Activated T-helper 2 cell treated with anti-CD3 and anti-CD28 coated beads, Interferon-gamma antibody, Interleukin-2, Interleukin-4, amounts not matched to agents 10 μg/mL and 5 μg/mL and 100 μg/mL, durations not matched to agents 14 hours and 24 hours and 36 hours (primary cell): ENCODE measurements at regions not wholly inside any gene's neighbourhood (a gene's known extent, or its start where the extent isn't known, plus 50 kb on each side); places are given as distances from the start of the nearest gene placed in this dataset.

Experiments
- DNase-seq: peaks from one replicate; pipeline ENCODE4 v3.0.0; 2021; ENCODE audit warnings: low spot score
- H3K27ac Mint-ChIP-seq: one replicate; pipeline ENCODE4 v1.8.0; 2021; ENCODE audit warnings: mixed read lengths
- H3K27me3 Mint-ChIP-seq: one replicate; pipeline ENCODE4 v1.8.0; 2021; ENCODE audit warnings: low read depth, mixed read lengths
- H3K36me3 Mint-ChIP-seq: one replicate; pipeline ENCODE4 v1.8.0; 2021; ENCODE audit warnings: low read depth, mixed read lengths
- H3K4me1 Mint-ChIP-seq: one replicate; pipeline ENCODE4 v1.8.0; 2021; ENCODE audit warnings: low read depth, mixed read lengths
- H3K4me3 Mint-ChIP-seq: one replicate; pipeline ENCODE4 v1.8.0; 2021; ENCODE audit warnings: low read depth, mild to moderate bottlenecking, moderate library complexity, mixed read lengths
- H3K9me3 Mint-ChIP-seq: one replicate; pipeline ENCODE4 v1.8.0; 2021; ENCODE audit warnings: mixed read lengths
- intact Hi-C: fragments of 100-400 bp; cut with micrococcal nuclease; formaldehyde crosslinking; loops from one replicate; pipeline ENCODE4 v1.15.1; 2023

DNA sequence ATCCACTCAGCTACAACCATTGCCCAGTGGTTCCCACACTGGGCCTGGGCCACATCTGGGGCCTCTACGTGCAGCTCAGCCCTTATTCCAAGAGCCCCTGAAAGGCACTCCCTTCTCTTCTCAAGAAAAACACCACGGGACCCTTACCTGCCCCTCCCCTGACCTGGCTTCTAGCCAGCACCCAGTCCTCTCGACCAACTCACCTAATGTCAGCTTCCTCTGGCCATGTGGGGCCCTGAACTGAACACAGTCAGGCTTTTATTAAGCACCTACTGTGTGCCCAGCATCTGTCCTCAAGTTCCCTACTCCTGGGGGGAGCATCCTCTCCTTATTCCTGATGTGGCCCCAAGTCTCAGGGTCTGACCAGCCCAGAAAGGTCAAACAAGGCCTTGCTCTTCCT lies 208.4 kb downstream of the MATN1 start:
- intact Hi-C loops: no loop called here
- no peaks in the 10 kb centered on the region for H3K36me3 Mint-ChIP-seq
- H3K4me1 Mint-ChIP-seq: no peaks in the 10 kb centered on the region
- no peak overlapping the region for H3K27ac Mint-ChIP-seq
- no peaks in the 10 kb centered on the region for H3K27me3 Mint-ChIP-seq
- no peaks in the 10 kb centered on the region for H3K9me3 Mint-ChIP-seq
- no peak overlapping the region for H3K4me3 Mint-ChIP-seq
- no peak for DNase-seq

DNA sequence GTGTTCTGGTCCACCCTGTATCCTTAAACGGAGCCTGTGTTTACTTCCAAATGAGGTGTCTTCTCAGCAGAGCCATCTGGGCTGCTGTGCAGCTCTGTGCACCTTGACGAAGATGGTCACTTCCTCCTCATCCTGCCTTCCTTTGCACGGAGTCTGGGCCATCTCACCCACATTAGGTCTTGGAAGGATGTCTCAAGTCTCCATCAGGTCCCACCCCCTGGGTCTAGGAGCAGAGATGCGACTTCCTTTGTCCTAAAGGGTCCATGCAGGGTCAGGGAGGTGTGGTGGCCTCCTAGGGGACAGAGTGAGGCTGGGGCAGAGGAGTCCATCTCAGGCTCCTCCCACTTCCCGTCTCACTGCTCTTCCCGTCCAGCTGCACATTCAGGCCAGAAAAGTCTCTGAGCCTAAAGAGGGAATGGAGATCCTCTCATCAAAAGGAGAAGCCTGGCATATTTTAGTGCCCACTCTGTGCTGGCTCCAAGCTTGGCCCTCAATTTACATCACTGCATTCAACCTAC lies 209.2 kb downstream of the MATN1 start:
- intact Hi-C loops: no loop called here

DNA sequence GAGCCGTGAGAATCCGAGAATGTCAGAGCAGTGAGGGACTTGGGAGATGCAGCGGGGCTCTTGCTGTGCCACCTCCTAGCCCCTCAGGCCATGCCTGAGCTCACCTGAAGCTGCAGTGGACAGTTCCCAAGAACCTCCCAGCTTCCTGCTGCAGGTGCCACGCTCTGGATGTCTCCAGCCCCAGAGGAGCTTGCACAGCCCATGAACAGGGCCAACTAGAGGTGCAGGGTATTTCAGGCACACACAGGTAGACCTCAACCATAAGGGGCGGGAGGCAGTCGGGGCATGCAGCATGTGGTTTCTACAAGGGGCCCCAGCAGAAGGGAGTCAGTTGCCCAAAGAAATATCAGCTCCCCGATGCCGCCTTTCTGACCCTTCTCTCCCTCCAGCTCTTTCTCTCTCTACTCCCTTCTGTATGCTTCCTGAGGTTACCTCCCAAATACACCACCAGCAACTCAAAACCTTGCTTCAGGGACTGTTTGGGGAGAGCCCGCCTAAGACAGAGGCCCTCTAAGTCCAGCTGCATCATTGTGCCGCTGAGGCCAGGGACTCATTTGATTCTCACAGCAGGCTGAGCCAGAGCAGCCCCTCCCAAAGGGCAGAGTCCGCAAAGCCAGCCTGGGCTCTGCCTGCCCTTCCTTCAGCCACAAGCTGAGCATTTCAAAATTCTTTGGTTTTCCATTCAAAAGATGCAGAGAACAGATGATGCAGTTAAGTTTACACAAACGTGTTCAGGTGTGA lies 209.8 kb downstream of the MATN1 start:
- no peaks in the 10 kb centered on the region for H3K4me1 Mint-ChIP-seq
- DNase-seq: no peak
- H3K27ac Mint-ChIP-seq: no peak overlapping the region
- H3K27me3 Mint-ChIP-seq: no peaks in the 10 kb centered on the region
- H3K9me3 Mint-ChIP-seq: no peaks in the 10 kb centered on the region
- H3K4me3 Mint-ChIP-seq: no peak overlapping the region
- intact Hi-C loops: no loop called here
- no peaks in the 10 kb centered on the region for H3K36me3 Mint-ChIP-seq

More for the DNA sequence above, 209.2 kb downstream of the MATN1 start:
- H3K36me3 Mint-ChIP-seq: no peaks in the 10 kb centered on the region
- H3K9me3 Mint-ChIP-seq: no peaks in the 10 kb centered on the region
- no peak overlapping the region for H3K4me3 Mint-ChIP-seq
- no peaks in the 10 kb centered on the region for H3K4me1 Mint-ChIP-seq
- no peaks in the 10 kb centered on the region for H3K27me3 Mint-ChIP-seq
- DNase-seq: no peak
- no peak overlapping the region for H3K27ac Mint-ChIP-seq

DNA sequence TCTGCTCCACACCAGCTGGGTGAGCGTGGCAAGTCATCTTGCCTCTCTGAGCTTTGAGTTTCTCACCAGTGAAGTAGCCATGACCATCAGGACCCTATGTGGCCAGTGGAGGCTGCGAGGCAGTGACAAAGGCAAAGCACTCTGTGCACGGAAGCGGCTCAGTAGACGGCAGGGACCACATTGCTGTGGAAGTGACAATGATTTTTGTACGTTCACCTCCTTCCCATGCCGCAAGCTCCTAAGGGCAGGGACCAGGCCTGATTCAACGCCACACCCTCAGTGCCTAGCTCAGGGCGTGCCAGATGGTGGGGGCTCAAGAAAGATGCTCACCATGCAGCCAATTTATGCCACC lies 210.5 kb downstream of the MATN1 start:
- no peak overlapping the region for H3K27ac Mint-ChIP-seq
- intact Hi-C loops: no loop called here
- no peak for DNase-seq
- no peaks in the 10 kb centered on the region for H3K27me3 Mint-ChIP-seq
- H3K4me1 Mint-ChIP-seq: no peaks in the 10 kb centered on the region
- H3K4me3 Mint-ChIP-seq: no peak overlapping the region
- H3K36me3 Mint-ChIP-seq: no peaks in the 10 kb centered on the region
- H3K9me3 Mint-ChIP-seq: no peaks in the 10 kb centered on the region

DNA sequence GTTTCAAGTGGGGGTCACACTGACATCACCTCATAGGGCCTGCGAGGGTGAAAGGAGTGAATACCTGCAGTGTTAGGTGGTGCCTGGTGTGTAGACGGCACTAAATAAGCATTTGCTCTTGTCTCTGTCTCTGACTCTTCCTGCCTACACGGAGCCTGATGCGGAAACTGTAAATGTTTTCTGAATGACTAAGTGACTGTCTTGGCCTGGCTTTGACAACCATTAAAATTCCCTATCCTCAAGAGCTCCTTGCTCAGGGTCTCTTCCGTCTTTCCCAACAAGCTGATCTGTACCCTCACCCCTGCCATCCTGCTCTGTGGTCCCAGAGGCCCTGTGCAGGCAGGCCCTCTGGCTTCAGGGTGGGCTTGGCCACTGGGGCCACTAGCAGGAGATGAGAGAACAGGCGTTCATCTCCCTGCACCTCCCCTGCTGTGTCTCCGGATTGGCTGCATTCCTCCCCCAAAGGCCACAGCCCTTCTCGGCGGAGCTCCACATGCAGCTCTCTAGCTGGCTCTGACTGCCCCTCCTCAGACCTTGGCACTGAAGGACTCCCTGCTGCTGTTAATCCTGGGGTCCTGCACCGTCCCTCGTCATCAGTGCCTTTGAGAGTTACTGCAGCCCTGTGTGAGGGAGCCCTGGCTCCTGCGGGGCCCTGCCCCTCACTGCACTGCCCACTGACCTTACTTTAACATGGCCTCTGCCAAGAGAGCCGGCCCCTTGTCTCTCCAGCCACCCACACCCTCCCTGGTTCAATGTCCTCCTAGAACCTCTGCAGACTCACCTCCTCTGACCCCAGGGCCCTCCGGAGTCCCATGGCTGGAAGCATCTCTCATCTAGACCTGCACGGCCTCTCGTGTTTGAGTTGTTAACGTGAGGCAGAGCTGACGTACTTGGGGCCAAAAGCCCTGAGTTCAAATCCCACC lies 211.1 kb downstream of the MATN1 start:
- H3K27ac Mint-ChIP-seq: no peak overlapping the region
- H3K36me3 Mint-ChIP-seq: no peaks in the 10 kb centered on the region
- H3K4me1 Mint-ChIP-seq: no peaks in the 10 kb centered on the region
- DNase-seq: no peak
- H3K4me3 Mint-ChIP-seq: no peak overlapping the region
- no peaks in the 10 kb centered on the region for H3K9me3 Mint-ChIP-seq
- intact Hi-C loops: no loop called here
- H3K27me3 Mint-ChIP-seq: no peaks in the 10 kb centered on the region

DNA sequence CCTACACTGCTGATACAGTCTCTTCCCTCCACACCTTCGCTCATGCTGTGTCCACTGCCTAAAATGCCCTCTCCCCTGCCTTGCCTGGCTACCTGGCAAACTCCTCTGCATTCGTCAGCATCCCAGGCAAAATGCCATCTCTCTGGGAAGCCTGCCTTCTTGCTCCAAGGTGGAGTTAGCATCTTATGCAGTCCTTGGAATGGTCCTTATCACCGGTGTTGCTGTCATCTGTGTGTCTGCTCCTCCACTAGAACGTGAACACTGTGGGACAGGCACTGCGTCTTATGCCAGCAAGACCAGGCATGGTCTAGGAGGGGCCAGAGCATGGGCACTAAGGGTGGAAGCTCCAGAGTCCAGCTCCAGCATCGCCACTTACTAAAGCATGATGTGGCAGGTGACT lies 211.8 kb downstream of the MATN1 start:
- H3K27me3 Mint-ChIP-seq: no peaks in the 10 kb centered on the region
- no peak overlapping the region for H3K27ac Mint-ChIP-seq
- H3K36me3 Mint-ChIP-seq: no peaks in the 10 kb centered on the region
- no peaks in the 10 kb centered on the region for H3K4me1 Mint-ChIP-seq
- intact Hi-C loops: no loop called here
- H3K9me3 Mint-ChIP-seq: no peaks in the 10 kb centered on the region
- DNase-seq: no peak
- no peak overlapping the region for H3K4me3 Mint-ChIP-seq

DNA sequence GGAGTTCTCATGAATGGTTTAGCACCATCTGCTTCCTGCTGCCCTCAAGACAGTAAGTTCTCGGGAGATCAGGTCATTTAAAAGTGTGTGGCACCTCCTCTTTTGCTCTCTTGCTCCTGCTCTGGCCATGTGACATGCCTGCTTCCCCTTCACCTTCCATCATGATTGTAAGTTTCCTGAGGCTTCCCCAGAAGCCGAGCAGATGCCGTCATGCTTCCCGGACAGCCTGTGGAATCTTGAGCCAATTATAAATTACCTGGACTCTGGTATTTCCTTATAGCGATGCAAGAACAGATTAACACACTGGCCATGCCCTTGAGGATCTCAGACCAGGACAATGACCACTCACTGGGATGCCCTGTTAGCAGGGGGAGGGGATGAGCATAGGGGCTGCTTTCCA lies 212.3 kb downstream of the MATN1 start:
- Mint-ChIP-seq H3K4me3 (no peak overlapping the region), H3K4me1 (no peaks in the 10 kb centered on the region), H3K9me3 (no peaks in the 10 kb centered on the region), H3K27ac (no peak overlapping the region), H3K36me3 (no peaks in the 10 kb centered on the region), H3K27me3 (no peaks in the 10 kb centered on the region)
- no peak for DNase-seq
- intact Hi-C loops: no loop called here

DNA sequence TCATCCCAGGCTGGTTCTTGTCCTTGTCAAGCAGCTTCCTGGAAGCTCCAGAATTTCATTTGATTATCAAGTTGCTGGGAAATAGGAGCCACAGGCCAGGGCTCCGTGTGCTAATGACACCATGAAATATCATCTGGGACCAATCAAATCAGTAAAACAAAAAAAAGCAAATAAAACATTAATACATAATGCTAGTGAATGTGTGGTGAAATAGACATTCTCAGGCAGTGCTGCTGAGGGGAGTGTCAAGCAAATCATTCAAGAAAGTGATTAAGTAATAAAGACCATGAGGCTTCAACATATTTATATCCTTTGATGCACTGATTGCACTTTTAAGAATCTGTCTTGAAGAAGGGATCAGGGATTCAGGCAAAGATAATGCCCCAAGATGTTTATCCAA lies 213.7 kb downstream of the MATN1 start:
- Mint-ChIP-seq H3K27me3 (no peaks in the 10 kb centered on the region), H3K4me3 (no peak overlapping the region), H3K36me3 (no peaks in the 10 kb centered on the region), H3K9me3 (no peaks in the 10 kb centered on the region), H3K27ac (no peak overlapping the region), H3K4me1 (no peaks in the 10 kb centered on the region)
- intact Hi-C loops: no loop called here
- no peak for DNase-seq

DNA sequence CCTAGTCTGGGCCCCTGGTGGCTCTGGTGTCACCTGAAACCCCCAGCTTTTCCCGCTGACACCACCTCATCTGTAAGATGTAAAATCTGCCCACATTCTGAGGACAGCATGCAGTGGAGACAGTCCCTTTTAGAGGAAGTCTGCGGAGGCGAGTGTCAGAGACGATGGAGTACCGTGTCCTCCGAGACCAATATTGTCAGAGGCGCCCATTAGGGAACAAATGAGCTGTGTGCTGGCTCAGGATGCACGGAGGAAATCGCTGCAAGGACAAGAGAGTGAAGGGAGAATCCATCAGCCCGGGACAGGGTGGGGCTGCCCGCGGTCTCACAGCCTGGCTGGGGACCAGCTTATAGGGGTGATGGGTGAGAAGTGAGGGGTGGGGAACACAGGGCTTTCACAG lies 214.8 kb downstream of the MATN1 start:
- Mint-ChIP-seq H3K27ac (no peak overlapping the region), H3K36me3 (no peaks in the 10 kb centered on the region), H3K4me3 (no peak overlapping the region), H3K4me1 (no peaks in the 10 kb centered on the region), H3K9me3 (no peaks in the 10 kb centered on the region), H3K27me3 (no peaks in the 10 kb centered on the region)
- intact Hi-C loops: no loop called here
- no peak for DNase-seq

DNA sequence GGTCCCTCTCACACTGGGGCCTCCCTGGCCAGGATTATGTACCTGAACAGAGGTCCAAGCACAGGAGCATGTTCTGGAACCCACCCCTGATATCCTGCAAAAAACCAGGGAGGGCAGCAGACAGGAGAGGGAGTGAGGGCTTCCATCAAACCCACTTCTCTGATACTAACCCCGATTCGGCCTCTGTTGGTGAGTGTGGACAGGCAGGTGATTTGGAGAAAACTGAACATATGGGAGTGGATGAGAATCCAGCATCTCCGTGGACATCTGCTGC lies 215.3 kb downstream of the MATN1 start:
- no peaks in the 10 kb centered on the region for H3K36me3 Mint-ChIP-seq
- no peaks in the 10 kb centered on the region for H3K27me3 Mint-ChIP-seq
- H3K9me3 Mint-ChIP-seq: no peaks in the 10 kb centered on the region
- no peaks in the 10 kb centered on the region for H3K4me1 Mint-ChIP-seq
- no peak overlapping the region for H3K4me3 Mint-ChIP-seq
- intact Hi-C loops: no loop called here
- DNase-seq: no peak
- no peak overlapping the region for H3K27ac Mint-ChIP-seq

DNA sequence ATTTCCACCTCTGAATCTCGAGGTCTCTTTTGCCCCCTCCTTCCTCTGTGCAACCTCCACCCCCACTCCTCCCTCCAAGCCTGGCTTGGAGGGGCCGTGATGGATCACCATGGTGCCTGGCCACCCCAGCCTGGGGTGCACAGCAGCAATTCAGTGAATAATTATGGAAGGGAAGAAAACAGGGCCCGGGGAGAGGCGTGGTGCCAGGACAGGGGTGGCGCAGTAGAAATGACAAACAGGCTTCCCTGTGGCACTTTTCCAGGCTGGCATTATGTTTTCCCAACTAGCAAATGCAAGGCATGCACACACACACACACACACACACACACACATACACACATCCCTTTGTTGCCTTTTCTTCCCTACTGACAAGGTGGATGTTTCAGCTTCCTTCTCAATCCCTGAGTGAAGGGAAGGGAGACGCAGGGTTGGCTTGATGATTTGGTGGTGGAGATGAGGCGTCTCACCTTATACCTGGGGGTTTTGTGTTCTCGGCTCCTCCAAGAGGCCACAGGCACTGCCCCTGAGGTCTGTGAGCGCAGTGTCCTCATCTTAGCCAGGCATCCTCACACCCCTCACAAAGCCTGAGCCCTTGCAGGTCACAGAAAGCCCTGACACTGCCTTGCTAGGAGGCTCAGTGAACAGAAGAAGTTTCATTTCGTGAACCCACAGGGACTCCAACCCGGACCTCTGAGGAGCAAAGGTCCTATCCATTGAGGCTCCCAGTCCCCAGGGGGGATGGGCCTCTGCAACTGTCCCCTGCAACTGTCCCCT lies 215.8 kb downstream of the MATN1 start:
- intact Hi-C loops: no loop called here

DNA sequence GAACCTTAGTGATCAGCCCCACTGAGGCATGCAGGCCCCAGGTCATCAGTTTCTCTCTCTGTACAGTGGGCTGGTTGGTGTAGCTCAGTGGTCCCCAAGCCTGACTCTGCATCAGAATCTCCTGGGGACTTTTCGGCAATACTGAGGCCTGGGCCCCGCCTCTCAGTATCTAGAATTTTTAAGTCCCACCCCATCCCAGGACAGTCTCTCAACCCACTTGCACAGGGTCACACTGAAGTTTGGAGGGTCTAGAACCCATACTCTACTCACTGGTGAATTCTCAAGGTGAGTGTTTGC lies 216.4 kb downstream of the MATN1 start:
- H3K4me1 Mint-ChIP-seq: no peaks in the 10 kb centered on the region
- no peaks in the 10 kb centered on the region for H3K36me3 Mint-ChIP-seq
- H3K9me3 Mint-ChIP-seq: no peaks in the 10 kb centered on the region
- no peak overlapping the region for H3K27ac Mint-ChIP-seq
- no peak overlapping the region for H3K4me3 Mint-ChIP-seq
- no peaks in the 10 kb centered on the region for H3K27me3 Mint-ChIP-seq
- intact Hi-C loops: no loop called here
- no peak for DNase-seq

More for the DNA sequence above, 215.8 kb downstream of the MATN1 start:
- H3K36me3 Mint-ChIP-seq: no peaks in the 10 kb centered on the region
- H3K4me3 Mint-ChIP-seq: no peak overlapping the region
- H3K4me1 Mint-ChIP-seq: no peaks in the 10 kb centered on the region
- H3K27me3 Mint-ChIP-seq: no peaks in the 10 kb centered on the region
- no peak for DNase-seq
- no peaks in the 10 kb centered on the region for H3K9me3 Mint-ChIP-seq
- no peak overlapping the region for H3K27ac Mint-ChIP-seq
